Fibroblast of gingiva (primary cell): ENCODE measurements at regions not wholly inside any gene's neighbourhood (a gene's known extent, or its start where the extent isn't known, plus 50 kb on each side); places are given as distances from the start of the nearest gene placed in this dataset.
"Not testable (repeated sequence)": the region's sequence is repeated elsewhere in the genome, so short reads cannot be mapped to it uniquely, and the experiment has no call there.

ENCODE experiments used
- DNase-seq: peaks from one replicate; pipeline ENCODE4 v3.0.0-alpha.2; 2011; ENCODE audit warnings: low read depth

DNA sequence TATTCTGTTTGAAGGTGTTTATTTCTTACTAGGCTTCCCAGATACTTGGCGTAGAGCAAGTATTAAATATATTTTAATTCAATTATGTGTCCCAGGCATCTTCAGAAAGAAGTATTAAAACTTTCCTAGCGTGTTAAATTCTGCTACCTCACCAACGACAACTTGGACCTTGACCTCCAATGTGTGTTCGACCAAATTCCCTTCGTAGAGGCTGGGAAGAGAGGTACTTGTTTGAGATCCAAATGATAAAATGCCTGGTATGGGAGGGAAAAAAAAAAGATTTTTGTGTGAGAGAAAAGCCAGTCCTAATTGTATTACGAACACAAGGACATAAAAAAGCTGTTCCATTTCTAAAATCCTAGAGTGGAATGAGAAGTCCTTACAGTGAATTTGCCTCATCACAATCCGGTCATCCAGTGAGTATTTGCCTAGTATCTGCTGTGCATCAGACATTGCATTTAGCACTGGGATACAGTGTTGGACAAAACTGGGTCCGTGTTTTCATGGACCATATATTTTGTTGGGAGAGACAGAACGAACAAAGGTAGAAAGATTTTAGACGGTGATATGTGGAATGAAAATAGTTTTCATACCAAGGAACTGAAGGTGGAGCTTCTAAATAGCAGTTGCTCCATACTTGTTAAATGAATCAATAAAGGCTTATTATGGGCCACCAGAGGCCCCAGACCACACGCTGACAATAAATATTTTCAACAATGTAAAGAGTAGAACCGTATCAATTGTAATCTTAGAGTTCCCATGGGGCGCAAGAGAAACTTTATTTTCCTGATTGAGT lies 103.1 kb downstream of the KIF4B start:
- no peak for DNase-seq

DNA sequence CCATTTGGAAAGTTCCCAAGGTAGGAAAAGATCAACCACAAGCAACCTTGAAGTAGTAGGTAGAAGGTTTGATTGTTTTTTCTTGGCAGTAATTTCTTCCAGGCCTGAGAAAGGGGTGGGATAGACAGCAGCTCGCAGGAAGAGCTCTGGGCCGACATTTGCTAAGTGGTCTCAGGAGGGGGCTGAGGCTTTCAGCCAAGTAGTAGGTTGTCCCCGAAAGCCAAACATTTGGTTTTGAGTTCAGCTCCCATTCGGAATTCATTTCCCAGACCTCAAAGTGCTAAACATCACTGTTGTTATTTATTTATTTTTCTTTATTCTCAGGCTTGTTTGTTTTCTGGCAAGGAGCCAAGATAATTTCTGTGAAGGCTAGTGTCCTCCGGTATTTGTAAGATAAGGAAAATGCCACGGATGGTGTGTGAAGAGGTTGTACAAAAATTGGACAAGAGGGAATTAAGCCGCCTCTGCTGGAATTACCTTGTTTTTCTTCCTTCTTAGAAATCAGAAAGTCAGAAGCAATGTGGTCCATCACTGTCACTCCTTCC lies 112.1 kb downstream of the KIF4B start:
- no peak for DNase-seq

DNA sequence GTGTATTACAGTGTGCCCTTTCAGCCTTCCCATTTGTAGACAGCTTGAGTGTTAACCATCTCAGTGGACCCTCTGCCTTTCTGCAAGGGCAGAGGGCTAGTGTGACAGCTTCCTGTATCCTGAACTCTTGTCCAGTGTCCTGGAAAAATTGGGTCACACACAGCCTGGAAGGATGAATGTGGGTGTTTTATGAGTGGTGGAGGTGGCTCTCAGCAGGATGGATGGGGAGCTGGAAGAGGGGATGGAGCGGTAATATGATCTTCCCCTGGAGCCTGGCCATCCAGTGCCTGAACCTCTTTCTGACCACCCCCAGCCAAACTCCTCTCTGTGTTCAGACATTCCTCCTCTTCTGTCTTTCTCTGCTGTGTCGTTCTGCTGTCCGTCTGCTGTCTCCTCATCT lies 113.0 kb downstream of the KIF4B start:
- DNase-seq, result no peak

GRCh38 chr5:155127552-155127951 lies 114.0 kb downstream of the KIF4B start:
- DNase-seq, result no peak

DNA sequence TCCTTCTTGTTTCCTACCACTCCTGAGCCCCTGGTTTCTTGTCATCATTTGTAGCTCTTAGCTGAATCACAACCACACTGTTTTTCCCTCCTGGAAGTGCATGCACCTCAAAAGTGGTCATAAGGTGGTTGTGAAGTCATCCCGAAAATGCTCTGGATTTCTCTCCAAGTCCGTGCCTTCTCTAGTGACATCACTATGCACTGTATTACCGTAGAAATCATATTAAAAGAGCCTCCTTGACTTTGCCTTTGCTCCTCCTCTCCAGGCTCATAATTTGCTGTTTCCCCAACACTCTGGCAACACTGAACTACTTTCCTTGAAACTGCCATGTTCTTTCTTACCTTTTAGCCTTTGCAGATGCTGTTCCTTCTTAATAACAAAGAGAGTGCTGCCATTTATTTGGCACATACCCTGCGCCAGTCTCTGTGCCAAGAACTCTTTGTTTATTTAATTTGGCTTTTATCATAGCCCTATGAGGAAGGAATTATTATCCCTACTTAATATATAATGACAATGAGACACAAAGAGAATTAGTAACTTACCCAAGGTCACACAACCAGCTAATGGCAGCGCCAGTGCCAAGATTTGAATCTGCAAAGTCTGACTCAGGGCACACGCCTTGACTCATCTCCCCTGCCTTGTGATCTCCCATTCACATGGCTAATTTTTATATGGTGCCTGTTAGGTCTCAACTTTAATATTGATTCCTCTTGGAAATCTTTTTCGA lies 115.4 kb downstream of the KIF4B start:
- no peak for DNase-seq

DNA sequence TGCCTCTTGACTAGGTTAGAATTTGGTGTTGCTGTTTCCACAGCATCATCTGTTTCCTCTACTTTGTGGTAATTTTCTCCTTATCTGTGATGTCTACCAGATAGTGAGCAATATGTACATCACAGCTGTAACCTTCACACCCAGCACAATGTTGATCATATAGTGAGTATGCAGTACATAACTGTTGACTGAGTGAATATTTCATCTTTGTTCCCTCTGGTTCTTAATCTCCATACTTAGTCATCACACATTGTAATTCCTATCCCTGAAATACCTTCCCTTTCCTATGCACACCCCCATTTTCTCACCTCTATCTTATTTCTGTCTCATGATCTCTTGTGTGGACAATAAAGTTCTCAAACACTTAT lies 115.9 kb downstream of the KIF4B start:
- DNase-seq, result no peak

- no peak for DNase-seq
Observed at GRCh38 chr5:155134130-155134529, 120.6 kb downstream of the KIF4B start.

- DNase-seq, result no peak
Observed at GRCh38 chr5:155136216-155136850, 122.8 kb downstream of the KIF4B start.

DNA sequence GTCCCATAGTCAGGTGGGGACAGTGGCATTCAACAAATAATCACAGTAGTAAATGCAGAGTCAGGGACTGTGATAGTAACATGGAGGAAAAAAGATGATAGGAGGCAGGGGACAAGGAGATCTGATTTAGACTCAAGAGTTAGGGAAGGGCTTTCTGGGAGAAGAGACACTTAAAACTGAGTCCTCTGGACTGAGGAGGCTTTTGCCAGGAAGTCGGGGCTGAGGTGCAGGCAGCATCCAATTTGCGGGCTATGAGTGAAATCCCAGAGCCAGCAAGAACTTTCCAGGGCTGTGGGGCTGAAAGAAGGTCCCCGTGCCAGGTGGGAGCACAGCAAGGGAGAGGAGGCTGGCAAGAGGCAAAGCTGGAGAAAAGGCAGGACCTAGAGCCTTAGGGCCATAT lies 124.1 kb downstream of the KIF4B start:
- no peak for DNase-seq

GRCh38 chr5:155140646-155141045 lies 127.1 kb downstream of the KIF4B start:
- DNase-seq, result no peak

DNA sequence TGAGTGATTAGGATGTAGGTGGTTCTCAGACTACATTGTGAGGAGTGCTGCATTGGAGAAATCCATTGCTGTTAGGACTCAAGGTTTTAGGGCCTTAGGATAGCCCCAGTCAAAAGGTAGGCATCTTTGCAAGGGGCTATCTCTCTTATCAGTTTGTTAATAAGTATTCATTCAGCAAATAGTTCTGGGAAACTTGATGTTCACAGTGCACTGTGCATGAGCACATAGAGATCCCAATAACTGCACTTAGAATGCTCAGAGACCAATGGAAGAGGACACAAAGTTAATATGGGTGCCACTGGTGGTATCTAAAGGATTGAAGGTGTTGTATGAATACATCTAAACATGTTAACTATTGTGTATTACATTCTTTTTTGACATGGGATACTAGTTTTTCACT lies 131.4 kb downstream of the KIF4B start:
- DNase-seq, result no peak

DNA sequence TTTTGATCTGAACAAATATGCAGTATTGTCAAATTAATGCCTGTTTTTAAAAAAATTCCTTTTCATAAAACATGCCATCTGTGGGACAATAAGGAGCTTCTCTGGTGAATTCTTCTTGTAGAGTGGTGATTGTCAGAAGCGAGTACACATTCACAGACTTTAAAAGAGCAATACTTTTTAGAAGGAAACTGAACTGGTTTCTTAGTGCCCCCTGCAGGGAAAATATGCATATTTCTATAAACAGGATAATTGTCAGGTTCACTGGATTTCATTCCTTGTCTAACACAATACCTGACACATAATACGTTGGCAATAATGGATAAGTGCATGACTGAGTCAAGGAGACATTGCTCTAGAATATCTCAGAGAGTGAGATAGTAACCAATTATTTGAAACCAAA lies 133.7 kb downstream of the KIF4B start:
- no peak for DNase-seq

DNA sequence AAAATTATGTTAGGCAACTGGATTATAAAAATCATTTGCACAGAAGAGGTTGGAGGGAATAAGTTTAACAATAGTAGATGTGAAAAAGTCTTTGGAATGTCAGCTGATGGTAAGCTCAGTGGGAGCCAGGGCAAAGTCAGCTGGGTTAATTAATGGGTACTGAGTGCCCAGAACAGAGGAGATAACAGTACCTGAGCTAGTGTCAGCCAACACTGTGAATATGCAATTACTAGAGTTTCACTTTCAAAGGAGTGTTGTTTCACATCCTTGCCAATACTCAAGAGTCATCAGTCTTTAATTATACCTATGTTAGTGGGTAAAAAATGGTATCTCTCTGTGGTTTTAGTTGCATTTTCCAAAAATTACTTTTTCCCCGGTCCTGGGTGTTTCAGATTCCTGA lies 135.1 kb downstream of the KIF4B start:
- DNase-seq, result no peak

DNA sequence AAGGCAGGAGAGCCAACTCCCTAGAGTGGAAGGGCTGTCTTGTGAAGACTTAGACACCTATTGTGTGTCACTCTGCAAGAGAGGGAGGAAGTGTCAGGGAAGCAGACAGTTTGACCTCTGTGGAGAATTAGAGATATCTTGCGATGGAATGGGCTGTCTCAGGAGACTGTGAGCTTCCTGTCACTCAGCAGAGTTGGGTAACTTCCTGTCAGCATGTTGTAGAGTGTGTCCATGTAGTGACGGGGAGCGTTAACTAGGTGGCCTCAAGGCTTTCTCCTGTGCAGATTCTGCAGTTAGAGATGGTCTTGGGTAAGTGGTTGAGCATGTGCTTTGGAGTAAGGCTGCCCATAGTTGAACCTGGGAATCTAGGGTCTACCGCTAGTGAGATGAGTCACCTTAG lies 136.5 kb downstream of the KIF4B start:
- no peak for DNase-seq

- DNase-seq, result no peak
Observed at GRCh38 chr5:155154973-155155372, 141.4 kb downstream of the KIF4B start.

- not testable (repeated sequence) for DNase-seq
Observed at GRCh38 chr5:155163084-155163483, 149.5 kb downstream of the KIF4B start.

GRCh38 chr5:155167736-155168135 lies 154.2 kb downstream of the KIF4B start:
- DNase-seq, result no peak

GRCh38 chr5:155181542-155181941 lies 168.0 kb downstream of the KIF4B start:
- no peak for DNase-seq

GRCh38 chr5:155189476-155189875 lies 175.9 kb downstream of the KIF4B start:
- no peak for DNase-seq

DNA sequence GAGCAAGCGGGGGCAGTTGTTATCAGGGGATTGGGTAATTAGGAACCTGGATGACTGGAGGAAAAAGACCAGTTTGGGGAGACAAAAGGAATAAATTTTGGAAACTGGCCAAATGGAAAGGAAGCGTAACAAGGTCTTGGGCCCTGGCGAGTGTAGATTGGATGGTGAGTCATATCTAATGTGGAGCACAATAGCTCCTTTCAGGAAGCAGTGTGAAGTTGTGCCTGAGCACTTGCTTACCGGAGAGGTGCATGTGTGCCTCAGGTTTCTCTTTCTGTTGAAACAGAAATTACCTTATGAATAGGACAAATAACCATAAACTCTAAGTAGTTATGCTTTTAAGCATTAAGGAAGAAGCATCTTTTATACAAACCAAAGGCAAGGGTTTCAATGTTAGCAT lies 176.4 kb downstream of the KIF4B start:
- no peak for DNase-seq

DNA sequence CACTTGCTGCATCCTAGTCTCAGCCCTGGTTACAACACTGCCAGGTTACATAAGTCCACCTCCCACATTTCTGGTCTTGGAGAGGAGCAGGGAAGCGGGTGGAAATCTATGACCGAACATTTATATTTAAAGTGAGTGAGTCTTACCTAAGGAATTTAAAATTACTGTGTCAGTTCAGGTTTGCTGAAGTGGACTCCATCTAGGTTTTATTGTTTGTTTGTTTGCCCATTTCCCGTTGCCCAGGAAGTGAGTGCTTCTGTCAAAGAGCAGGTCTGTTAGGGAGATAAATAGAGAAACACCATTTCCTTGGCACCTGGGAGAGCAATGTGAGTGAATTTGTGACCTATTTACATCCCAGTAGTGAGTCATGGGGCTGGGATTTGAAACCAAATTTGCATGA lies 179.5 kb downstream of the KIF4B start:
- no peak for DNase-seq

DNA sequence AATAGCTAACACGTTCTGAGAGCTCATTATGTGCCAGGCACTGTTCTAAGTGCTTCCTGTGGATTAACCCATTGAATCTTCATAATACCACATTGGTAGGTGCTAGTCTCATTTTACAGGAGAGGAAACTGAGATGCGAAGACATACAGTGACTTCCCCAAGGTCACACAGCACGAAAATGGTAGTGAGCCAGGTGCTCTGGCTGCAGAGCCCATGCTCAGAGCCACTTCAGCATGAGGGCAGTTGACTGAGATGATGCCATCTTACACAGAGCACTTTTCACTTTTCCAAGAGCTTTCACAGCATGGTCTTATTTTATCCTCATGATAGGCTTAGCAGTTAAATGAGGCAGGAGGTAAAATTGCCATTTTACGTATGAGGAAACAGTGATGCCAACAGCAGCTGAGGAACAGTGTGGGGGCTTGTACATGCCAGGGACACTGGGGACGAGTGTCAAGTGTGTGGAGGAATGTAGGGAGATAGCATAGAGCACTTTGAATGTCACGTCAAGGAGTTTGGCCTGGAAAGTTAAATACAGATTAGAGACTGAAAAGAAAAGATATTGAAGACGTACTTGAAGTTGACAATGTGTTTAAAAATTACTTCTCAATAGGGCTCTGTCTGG lies 180.0 kb downstream of the KIF4B start:
- no peak for DNase-seq

DNA sequence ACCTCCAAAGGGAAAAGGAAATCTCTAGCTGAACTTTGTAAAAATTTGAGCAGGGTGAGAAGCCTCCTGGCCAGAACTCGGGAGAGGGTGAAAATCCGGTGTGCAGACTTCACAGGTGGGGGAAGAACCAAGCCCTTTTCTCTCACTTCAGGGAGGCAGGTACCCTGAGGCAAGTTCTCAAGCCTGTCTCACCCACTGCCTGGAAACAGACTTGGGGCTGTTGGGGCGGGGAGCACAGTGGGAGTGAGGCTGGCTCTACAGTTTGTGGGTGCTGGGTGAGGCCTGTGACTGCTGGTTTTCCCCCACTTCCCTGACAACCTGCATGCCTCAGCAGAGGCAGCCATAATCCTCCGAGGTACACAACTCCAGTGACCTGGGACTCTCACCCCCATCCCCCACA lies 187.1 kb downstream of the KIF4B start:
- no peak for DNase-seq
